ENCODE measurements at regions not wholly inside any gene's neighbourhood (a gene's known extent, or its start where the extent isn't known, plus 50 kb on each side); places are given as distances from the start of the nearest gene placed in this dataset.
"Not testable (repeated sequence)": the region's sequence is repeated elsewhere in the genome, so short reads cannot be mapped to it uniquely, and the experiment has no call there.

DNA sequence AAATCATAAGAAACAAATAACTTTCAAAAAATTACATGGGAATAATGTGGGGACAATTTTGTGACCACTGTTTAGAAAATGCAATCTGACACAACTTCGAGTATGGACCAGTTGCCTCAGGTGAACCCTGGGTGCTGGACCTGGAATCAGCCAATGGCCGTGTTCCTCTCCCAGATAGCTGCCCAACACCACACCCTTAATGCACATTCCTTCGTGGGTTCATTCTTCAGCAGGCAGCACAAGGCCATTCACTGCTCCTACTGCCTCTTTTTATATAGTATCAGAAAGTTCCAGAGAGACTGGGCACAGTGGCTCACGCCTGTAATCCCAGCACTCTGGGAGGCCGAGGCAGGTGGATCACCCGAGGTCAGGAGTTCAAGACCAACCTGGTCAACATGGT, 89.1 kb upstream of the PARD3 start:
- 91 to 95% methylated on average over 6 of the region's 6 CpGs for WGBS, 2 donors
- Histone ChIP-seq H3K27me3 (no peaks in the 10 kb centered on the region), H3K4me1 (peaks cover 4 to 8% of the 10 kb centered on the region in 2 donors), H3K9me3 (no peaks in the 10 kb centered on the region), H3K27ac (no peak overlapping the region), H3K36me3 (no peaks in the 10 kb centered on the region), H3K4me3 (replicated peaks in 1 of 3) (no peak overlapping the region)
- intact Hi-C loops (cut with DNase I), result no loop called here
- no peak for TF ChIP-seq POLR2A (IDR thresholded peaks at IDR 0.05)
- TF ChIP-seq, protein P1, sequence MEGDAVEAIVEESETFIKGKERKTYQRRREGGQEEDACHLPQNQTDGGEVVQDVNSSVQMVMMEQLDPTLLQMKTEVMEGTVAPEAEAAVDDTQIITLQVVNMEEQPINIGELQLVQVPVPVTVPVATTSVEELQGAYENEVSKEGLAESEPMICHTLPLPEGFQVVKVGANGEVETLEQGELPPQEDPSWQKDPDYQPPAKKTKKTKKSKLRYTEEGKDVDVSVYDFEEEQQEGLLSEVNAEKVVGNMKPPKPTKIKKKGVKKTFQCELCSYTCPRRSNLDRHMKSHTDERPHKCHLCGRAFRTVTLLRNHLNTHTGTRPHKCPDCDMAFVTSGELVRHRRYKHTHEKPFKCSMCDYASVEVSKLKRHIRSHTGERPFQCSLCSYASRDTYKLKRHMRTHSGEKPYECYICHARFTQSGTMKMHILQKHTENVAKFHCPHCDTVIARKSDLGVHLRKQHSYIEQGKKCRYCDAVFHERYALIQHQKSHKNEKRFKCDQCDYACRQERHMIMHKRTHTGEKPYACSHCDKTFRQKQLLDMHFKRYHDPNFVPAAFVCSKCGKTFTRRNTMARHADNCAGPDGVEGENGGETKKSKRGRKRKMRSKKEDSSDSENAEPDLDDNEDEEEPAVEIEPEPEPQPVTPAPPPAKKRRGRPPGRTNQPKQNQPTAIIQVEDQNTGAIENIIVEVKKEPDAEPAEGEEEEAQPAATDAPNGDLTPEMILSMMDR (IDR thresholded peaks at IDR 0.05), result no peak
- no peak for DNase-seq

DNA sequence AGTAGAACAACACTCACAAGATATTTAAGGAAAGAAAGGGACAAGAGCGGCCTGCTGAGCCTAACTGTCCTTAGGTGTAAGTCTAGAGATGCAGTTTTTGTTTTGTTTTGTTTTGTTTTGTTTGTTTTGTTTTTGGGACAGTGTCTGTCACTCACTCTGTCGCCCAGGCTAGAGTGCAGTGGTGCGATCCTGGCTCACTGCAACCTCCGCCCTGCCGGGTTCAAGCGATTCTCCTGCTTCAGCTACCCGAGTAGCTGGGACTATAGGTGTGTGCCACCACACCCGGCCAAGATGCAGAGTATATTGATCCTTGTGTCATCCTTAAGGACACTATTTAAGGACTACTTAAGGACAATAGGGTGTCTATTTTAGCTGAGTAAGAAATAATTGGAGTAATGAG, 84.1 kb upstream of the PARD3 start:
- no peak for DNase-seq
- Histone ChIP-seq H3K9me3 (no peaks in the 10 kb centered on the region), H3K4me1 (peaks cover 0 to 2% of the 10 kb centered on the region in 2 donors), H3K4me3 (replicated peaks in 1 of 3) (no peak overlapping the region), H3K27ac (no peak overlapping the region), H3K27me3 (no peaks in the 10 kb centered on the region), H3K36me3 (no peaks in the 10 kb centered on the region)
- 94 to 97% methylated on average over 8 of the region's 8 CpGs for WGBS, 2 donors
- intact Hi-C loops (cut with DNase I), result no loop called here
- TF ChIP-seq POLR2A (IDR thresholded peaks at IDR 0.05), result no peak
- TF ChIP-seq, protein P1 (IDR thresholded peaks at IDR 0.05), result no peak

DNA sequence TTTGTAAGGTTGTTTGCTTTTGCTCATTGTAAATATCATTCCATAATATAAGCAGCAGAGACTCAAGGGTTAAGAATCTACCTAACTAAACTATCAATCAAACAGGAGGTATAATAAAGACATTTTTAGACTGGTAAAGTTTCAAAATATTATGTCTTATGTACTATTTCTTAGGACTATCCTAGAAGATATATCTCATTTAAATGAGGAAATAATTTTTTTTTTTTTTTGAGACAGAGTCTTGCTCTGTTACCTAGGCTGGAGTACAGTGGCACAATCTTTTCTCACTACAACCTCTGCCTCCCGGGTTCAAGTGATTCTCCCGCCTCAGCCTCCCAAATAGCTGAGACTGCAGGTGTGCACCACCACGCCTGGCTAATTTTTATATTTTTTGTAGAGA, 80.9 kb upstream of the PARD3 start:
- Histone ChIP-seq H3K27me3 (no peaks in the 10 kb centered on the region), H3K36me3 (no peaks in the 10 kb centered on the region), H3K27ac (no peak overlapping the region), H3K4me3 (replicated peaks in 1 of 3) (no peak overlapping the region), H3K9me3 (no peaks in the 10 kb centered on the region), H3K4me1 (peaks cover 0 to 10% of the 10 kb centered on the region in 2 donors)
- no peak for TF ChIP-seq POLR2A (IDR thresholded peaks at IDR 0.05)
- TF ChIP-seq, protein P1 (IDR thresholded peaks at IDR 0.05), result no peak
- 95 to 97% methylated on average over 3 of the region's 3 CpGs for WGBS, 2 donors
- intact Hi-C loops (cut with DNase I), result no loop called here
- DNase-seq, result no peak

DNA sequence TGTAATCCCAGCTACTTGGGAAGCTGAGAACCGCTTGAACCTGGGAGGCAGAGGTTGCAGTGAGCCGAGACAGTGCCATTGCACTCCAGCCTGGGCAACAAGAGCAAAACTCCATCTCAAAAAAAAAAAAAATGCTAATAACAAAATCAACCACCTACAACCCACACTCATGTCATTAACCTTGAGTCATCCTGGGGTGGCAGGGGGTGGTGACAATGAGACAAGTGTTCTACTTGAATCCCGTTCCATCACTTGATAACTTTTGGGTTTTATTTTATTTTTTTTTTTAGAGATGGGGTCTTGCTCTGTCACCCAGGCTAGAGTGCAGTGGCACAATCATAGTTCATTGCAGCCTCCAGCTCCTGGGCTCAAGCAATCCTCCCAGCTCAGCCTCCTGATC, 80.0 kb upstream of the PARD3 start:
- DNase-seq; H3K27me3 ChIP-seq; H3K27ac ChIP-seq; H3K9me3 ChIP-seq; H3K36me3 ChIP-seq; H3K4me3 ChIP-seq (replicated peaks in 1 of 3); intact Hi-C loops (cut with DNase I): not testable (repeated sequence)
- 94 to 95% methylated on average over 3 of the region's 3 CpGs for WGBS, 2 donors
- H3K4me1 ChIP-seq, result peaks cover 0 to 13% of the 10 kb centered on the region in 2 donors

DNA sequence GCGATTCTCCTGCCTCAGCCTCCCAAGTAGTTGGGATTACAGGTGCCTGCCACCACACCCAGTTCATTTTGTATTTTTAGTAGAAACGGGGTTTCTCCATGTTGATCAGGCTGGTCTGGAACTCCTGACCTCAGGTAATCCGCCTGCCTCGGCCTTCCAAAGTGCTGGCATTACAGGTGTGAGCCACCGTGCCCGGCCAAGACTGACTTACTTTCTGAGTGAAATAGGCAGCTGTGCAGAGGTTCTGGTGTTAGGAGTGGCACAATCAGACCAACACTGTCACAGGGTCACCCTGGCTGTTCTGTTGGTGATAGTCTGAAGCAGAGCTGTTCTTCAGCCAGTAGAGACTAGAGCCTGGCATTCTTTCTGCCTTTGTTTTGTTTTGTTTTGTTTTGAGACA, 77.4 kb upstream of the PARD3 start:
- intact Hi-C loops (cut with DNase I); H3K27ac ChIP-seq; H3K27me3 ChIP-seq; DNase-seq; H3K4me3 ChIP-seq (replicated peaks in 1 of 3); H3K36me3 ChIP-seq; H3K9me3 ChIP-seq: not testable (repeated sequence)
- 94 to 98% methylated on average over 3 to 6 of the region's 6 CpGs for WGBS, 2 donors
- H3K4me1 ChIP-seq, result peaks cover 0 to 17% of the 10 kb centered on the region in 2 donors

DNA sequence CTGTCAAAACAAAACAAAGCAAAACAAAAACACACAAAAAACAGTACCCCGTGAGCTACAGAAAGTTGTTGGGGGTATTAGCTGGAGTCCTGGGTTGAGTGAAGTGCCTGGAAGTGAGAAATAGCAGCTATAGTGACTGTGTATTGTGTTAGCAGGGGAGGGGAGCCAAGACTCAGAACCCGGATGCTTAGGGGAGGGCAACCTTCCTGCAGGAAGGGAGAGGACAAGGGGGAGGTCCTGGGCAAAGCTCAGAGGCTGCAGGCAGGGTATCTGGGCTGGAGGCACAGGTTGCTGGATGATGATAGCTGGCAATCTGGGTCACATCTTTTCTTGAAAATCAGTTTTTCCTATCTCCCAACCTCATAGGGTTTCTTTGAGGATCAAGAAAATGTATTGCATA, 75.8 kb upstream of the PARD3 start:
- Histone ChIP-seq H3K4me3 (replicated peaks in 1 of 3) (no peak overlapping the region), H3K27me3 (no peaks in the 10 kb centered on the region), H3K9me3 (no peaks in the 10 kb centered on the region), H3K36me3 (no peaks in the 10 kb centered on the region), H3K27ac (no peak overlapping the region), H3K4me1 (peaks cover 0 to 17% of the 10 kb centered on the region in 2 donors)
- intact Hi-C loops (cut with DNase I), result no loop called here
- DNase-seq, result no peak
- TF ChIP-seq POLR2A (IDR thresholded peaks at IDR 0.05), result no peak
- TF ChIP-seq, protein P1 (IDR thresholded peaks at IDR 0.05), result no peak
- 9 to 15% methylated on average over 2 of the region's 2 CpGs for WGBS, 2 donors

Data from thyroid gland (tissue), 4 donors.